ENCODE measurements at regions not wholly inside any gene's neighbourhood (a gene's known extent, or its start where the extent isn't known, plus 50 kb on each side); places are given as distances from the start of the nearest gene placed in this dataset.

- DNase-seq = no peak
Measured at GRCh38 chr20:60453388-60454246, 495.4 kb downstream of the CDH26 start.

DNA sequence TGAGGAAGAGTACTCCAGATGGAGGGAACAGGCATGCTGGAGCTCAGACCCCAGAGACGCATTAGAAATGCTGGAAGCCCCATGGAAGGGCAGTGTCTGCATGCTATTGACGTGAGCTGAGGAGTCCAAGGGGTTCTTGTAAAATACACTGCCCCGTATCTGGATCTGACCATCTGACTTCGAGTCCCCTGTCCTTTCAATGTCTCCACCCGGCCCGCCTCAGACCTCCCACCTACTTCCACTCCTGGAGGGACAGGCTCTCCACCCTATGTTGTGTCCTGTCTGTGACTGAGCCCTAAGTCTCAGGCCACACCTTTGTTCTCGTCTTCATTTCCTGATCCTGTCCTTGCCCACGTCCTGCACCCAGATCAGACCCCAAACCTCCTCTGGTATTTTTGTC is 496.3 kb downstream of the CDH26 start:
- no peak for DNase-seq

DNA sequence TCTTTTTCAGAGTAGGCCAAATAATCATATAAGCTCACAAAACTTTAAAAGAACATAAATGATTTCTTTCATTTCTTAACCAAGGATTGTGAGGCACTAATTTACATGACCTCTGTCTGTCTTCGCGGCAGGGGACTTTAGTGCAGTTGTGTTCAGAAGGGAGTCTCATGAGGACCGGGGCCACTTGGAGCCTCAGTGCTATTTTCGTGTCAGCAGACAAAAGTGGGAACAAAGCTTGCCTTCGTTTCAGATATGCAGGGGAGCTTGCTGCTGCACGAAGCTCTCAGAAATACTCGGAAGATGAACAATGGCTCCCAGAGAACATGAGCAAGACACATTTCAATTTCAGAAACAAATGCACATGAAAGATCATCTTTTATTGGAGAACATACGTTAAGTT is 497.0 kb downstream of the CDH26 start:
- no peak for DNase-seq

DNA sequence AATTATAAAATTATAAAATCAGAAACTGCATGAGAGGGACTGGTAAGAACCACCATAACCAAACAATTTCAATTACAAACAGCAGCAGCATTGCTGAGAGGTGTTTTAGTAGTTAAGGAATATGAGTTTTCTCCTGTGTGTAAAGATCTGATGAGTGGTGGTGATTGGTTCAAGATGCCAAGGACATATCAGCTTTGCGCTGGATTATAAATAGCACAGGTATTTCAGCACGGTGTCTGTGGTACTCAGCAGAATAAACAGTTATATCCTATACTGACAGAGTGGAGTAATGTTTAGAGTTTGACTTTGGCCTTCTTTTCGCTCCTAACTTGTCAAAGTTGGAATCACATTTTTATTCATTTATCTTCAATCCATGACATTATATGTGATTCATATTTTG is 501.0 kb downstream of the CDH26 start:
- DNase-seq = no peak

GRCh38 chr20:60461993-60462392 is 503.8 kb downstream of the CDH26 start:
- no peak for DNase-seq

DNA sequence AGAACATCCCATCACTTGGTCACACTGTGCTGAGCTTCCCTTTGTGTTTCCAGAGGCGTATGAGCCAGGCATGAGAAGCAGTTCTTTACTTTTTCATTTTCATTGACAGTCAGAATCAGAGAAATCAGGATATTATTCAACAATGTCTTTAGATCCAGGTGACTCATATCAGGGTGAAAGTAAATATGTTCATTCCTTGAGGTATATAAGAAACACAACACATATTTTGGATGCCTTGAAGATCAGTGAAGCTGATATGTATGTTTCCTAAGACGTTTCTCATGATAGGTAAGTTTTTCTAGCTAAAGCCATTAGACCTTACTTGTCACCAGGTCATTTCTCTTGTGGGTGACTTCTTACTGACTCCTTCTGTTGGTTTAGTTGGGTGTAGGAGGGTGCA is 505.6 kb downstream of the CDH26 start:
- DNase-seq = no peak

GRCh38 chr20:60465439-60465838 is 507.2 kb downstream of the CDH26 start:
- DNase-seq = no peak

GRCh38 chr20:60465993-60466686 is 507.9 kb downstream of the CDH26 start:
- DNase-seq = no peak

DNA sequence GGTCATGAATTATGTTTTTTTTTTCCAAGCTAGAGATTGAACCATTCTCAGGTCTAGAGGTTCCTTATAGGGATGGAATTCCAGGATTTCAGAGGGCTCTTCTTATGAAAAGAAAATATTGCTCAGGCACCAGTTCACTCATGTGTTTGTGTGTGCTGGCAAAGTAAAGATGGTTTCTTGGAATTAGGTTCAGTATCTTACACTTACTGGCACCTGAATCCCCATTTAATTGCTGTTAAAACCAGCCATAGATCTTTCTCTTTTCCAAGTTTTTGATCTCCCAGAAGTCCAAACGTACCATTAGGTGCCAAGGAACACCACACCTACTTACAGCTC is 508.4 kb downstream of the CDH26 start:
- DNase-seq = no peak

DNA sequence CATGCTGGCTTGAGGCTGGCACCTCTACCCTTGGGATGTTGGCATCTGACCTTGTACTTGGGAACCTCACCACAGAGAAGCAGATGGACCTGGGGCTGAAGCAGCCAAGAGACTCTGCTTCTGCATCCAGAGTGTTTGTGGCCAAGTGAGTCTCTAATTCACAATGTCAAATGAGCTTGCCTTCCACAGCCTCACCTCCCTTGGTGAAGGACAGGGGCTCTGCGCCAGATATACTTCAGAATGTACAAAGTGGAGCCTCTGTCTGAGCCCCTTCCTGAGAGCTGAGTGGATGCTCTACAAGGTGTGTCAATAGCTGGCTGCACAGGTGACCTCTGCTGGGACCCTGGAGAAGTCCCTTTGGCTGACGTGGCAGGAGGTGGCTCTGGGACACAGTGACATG is 508.9 kb downstream of the CDH26 start:
- DNase-seq = no peak

GRCh38 chr20:60467771-60468170 is 509.5 kb downstream of the CDH26 start:
- DNase-seq = no peak

- DNase-seq = no peak
Measured at GRCh38 chr20:60469829-60470228, 511.6 kb downstream of the CDH26 start.

DNA sequence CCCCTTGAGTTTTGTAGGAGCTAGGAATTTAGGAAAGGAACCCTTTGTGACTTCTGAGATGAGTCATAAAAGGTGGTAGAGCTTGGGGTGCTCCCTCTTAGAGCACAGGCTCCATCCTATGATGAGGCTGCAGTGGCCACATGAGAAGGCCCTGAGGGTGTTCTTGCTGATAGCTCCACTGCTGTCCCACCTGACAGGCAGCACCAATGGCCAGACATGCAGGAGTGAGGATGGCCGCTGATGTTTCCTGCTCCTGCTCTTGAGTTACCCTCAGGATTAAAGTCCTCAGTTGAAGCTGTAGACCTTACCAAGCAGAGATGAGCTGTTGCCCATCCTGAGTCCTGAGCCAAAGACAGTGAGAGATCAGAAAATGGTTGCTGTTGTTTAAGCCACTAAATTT is 512.1 kb downstream of the CDH26 start:
- DNase-seq = no peak

DNA sequence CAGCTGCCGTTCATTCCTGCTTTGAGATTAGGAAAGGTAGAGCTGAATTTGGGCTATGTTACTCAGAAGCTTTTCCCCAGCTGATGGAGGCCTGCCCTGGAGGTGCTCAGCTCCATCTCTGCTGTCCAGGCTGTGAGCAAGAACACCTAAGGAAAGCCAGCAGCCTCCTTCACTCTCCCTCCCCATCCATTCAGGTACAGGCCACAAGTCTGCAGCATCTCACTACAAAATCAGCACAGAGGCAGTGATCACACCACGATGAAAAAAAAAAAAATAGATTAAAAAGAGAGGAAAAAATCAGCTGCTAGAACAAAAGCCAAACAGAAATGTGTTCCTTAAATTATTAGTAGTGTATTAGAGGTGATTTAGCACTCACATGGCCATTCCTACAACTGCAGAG is 515.0 kb downstream of the CDH26 start:
- DNase-seq = no peak

DNA sequence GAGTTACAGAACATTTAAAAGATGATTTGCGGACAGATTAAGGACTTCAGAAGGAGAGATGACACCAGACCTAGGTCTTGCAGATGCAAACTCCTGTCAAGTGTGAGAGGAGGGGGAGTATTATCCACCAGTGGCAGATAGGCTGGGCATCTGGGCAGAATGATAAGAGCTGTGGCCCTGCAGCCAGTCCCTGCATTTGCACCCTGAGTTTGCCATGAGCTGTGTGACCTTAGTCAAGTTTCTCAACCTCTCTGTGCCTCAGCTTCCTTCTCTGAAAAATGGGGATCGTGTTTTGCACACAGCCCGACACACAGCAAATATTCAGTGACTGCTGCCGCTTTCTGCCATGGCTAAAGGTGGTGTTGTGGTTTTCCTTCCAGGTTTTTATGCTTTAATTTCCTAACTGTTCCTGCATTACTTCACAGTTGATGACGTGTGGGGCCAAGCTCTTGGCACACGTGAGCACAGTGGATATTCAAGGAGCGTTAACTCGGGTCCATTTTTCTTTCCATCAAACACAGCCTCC is 516.2 kb downstream of the CDH26 start:
- no peak for DNase-seq

GRCh38 chr20:60476045-60476444 is 517.8 kb downstream of the CDH26 start:
- no peak for DNase-seq

DNA sequence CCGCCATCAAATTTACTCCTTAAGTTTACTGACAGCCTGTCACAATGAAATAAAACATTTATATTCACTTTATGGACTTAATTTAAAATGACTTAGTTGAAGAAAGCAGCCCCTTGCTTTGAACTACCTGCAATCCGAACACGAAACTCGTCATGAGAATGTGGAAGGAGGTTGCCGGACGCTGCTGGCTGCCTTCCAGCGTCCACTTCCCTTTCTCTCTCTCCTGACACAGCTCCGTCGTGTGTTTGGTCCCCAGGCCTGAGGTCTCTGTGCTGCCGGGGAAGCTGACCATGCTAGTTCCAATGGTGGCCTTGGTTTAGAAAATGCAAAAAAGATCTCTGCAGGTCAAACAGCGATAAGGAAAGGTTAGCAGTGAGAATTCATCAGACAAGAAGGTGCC is 519.7 kb downstream of the CDH26 start:
- no peak for DNase-seq

DNA sequence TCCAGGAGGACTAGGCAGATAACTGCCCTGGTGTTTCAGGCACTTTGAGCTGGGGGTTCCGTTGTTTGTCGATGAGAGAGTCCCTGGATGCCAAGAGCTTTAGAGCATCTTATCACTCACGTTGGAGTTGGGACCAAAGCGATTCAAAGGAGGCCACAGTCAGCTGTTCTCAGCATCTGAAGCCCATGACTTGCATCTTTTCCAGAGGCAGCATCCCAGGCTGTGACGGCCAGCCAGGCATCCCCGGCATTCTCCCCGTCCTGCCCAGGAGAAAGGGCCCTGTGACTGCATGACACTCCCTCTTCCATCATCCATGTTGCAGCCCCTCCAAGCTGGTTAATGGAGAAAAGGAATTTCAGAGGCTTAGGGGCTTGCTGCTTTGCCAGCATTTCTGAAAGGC is 520.3 kb downstream of the CDH26 start:
- no peak for DNase-seq

DNA sequence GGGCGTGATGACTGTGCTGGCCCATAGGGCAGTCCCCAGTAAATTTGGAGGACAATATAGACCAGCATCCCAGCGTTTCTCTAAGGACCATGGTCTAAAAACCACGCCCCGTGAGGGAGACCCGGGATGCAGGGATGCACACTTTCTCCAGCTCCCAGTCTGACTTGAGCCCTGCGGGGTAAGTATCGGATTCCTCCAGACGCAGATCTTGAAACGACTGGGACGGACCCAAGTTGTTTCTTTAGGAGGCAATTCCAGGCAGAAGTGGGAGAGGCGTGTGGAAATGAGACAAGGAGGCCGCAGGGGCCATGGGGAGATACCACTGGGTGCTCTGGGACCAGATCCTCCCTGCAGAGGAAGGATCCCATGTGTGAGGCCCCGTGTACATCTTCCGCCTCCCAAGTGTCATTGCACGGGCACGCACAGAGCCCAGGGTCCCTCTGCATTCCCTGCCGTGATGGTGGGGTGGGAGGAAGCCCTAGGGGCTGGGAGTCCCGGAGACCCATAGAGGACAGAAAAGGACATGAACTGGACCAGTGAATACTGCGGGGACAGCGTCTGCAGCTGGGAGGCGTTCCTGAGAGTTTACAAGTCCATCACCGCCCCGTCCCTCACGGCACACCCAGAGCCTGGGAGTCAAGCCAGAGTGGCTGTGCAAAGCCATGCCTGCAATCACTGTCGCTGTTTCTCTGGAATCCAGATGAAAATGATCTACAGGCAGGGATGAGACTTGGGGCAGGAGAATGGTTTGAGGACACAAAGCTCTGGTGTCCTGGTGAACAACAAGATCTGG is 522.9 kb downstream of the CDH26 start:
- no peak for DNase-seq

DNA sequence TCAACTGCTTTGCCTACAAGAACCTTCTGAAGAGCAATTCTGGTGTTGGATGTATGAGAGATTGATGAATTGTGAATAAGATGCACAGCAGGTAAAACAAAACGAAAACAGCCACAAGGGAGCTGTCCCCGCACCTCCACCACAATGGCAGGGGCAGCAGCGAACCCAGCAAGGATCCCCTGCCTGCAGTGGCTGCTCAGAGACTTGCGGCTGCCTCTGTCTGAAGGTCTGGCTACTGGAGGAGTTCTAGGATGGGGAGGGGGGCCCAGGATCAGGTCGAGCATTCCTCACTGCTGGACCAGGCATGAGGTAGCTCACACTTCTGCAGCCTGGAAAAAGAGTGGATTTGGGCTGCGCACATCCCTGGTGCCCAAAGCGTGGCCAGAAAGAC is 523.5 kb downstream of the CDH26 start:
- no peak for DNase-seq

- no peak for DNase-seq
Measured at GRCh38 chr20:60482221-60483008, 524.2 kb downstream of the CDH26 start.

- no peak for DNase-seq
Measured at GRCh38 chr20:60483371-60483770, 525.1 kb downstream of the CDH26 start.

DNA sequence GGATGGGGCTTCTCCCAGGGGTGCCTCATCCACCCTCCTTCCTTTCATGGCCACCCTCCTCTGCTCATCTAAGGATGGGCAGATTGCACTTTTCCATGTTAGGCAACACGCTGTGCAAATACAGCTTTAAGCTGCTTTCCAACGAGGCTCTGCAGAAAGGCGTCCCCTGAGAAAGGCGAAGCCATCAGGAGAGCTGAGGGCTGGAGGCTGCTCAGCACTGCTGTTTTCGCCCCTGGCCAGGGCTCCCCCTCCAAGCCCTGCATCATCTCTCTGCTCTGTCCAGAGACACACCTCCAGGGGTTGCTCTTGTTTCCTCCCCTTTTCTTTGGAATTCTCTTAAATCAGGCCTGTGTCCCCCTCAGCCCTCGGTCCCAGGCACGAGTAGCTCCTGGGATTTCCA is 526.1 kb downstream of the CDH26 start:
- DNase-seq = no peak
